ENCODE measurements at regions not wholly inside any gene's neighbourhood (a gene's known extent, or its start where the extent isn't known, plus 50 kb on each side); places are given as distances from the start of the nearest gene placed in this dataset.
"Not testable (repeated sequence)": the region's sequence is repeated elsewhere in the genome, so short reads cannot be mapped to it uniquely, and the experiment has no call there.

DNA sequence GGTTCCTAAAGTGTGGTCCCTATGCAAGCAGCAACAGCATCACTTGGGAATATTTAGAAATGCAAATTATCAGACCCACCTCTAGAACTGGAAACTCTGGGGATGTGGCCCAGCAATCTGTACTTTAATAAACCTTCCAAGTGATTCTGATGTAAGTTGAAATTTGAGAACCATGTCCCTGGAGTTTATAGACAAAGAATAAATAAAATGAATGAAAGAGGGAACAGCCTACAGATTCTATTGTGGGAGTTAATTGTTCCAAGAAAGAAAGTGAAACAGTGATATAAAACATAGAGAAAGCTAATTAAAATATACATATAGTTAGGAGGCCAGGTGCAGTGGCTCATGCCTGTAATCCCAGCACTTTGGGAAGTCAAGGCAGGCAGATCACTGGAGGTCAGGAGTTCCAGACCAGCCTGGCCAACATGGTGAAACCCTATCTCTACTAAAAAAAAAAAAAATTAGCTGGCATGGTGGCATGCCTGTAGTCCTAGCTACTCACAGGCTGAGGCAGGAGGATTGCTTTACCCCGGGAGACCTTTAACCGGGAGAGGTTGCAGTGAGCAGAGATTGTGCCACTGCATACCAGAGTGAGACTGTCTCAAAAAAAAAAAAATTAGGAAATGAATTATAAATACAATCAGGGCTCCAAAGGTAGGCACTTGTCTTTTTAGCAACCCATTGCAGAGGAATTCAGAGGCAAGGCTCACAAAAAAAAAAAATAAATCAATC lies 507.5 kb downstream of the NAV3 start:
- DNase-seq = no peak

DNA sequence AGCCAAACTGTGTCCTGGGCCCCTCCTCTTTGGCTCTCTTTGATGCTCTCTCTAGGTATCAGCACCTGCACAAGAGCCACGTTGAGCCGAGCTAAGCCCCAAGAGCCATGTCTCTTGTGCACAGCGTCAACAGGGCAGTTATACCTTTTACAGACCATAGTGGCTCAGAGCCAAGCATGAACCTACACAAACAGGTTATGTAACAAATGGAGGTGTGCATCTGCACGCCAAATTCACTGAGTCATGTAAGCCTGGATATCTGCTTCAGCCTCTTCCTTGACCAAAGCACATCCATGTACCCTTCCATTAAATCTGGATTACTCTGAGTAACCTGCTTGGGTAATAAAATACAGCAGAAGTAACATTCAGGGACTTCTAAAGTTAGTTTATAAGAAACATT lies 509.7 kb downstream of the NAV3 start:
- DNase-seq = no peak

GRCh38 chr12:78343657-78344056 lies 513.0 kb downstream of the NAV3 start:
- DNase-seq = no peak

GRCh38 chr12:78359520-78359919 lies 505.1 kb upstream of the SYT1 start:
- no peak for DNase-seq

DNA sequence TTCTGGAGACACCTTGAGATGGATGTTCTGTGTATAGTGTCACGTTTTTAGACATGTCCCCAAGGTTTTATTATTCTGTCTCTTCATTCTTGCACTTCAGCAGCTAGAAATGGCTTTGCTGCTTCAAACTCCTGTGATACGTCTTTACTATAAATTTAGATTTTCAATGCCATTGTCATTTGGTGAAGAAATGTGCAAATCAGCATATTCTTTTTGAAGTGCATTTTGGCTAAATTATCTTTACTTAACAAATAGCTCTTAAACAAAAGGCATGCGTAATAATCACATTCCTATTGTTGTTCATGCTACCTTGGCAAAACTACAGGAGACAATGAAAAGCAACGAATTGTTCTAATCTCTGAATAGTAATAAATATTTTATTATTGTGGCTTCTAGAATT lies 502.9 kb upstream of the SYT1 start:
- no peak for DNase-seq

DNA sequence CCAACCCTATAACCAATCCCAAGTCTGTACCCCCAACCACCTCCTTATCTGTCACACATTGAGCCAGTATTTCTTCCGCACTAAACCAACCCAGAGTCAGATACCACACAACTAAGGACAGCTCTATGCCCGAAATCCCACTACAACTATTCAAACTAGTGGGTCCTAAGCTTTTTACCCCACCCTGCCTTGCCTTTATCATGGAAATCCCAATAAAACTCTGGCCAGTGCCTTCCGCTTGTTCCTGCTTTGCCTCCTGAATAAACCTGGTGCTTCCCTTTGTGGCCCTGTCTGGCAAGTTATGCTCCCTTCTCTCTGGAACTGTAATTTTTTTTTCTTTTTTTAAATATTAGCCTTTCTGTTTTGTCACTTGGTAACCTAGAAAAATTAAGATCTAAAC lies 493.3 kb upstream of the SYT1 start:
- DNase-seq = no peak

- no peak for DNase-seq
Observed at GRCh38 chr12:78375461-78375860, 489.1 kb upstream of the SYT1 start.

DNA sequence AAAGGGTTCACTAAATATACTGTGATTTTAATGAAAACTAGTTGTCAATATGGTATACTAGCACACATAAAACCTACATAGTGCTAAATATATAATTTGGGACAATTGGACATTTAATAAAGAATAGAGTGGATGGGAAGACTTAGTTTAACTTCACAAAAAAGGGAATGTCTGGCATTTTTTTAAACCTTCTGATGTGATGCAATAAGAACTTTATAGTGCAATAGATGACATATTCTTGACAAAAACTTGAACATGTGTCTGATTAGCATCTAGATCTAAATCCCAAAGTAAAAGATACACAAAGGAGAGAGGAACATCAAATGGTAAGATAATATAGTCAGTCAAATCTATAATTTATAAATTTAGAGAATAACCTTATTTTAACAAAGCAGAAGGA lies 488.3 kb upstream of the SYT1 start:
- no peak for DNase-seq

DNA sequence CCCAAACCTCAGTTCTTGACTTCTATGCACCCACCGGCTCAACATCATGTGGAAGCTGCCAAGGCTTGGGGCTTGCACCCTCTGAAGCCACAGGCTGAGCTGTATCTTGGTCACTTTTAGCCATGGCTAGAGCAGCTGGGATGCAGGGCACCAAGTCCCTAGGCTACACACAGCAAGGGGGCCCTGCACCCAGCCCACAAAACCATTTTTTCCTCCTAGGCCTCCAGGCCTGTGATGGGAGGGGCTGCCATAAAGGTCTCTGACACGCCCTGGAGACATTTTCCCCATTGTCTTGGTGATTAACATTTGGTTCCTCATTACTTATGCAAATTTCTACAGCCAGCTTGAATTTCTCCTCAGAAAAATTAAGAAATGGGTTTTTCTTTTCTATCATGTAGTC lies 485.5 kb upstream of the SYT1 start:
- DNase-seq = not testable (repeated sequence)

- DNase-seq = no peak
Observed at GRCh38 chr12:78383414-78383813, 481.2 kb upstream of the SYT1 start.

DNA sequence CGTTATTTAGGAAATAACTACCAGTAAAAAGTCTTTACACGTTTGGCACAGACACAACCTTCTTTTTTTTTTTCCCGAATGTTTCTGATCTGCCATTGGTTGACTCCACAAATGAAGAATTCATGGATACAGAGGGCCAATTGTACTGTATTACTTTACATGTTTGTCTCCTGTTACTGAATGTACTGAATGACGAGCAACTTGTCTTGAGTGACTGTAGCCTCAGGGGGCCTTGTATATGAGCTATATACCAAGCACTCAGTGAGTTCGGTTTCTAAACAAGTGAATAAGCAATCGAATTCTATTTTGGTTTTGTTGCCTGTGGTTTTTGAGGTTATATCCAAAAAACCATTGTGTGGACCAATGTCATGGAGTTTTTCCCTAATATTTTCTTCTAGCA lies 480.0 kb upstream of the SYT1 start:
- DNase-seq = no peak

DNA sequence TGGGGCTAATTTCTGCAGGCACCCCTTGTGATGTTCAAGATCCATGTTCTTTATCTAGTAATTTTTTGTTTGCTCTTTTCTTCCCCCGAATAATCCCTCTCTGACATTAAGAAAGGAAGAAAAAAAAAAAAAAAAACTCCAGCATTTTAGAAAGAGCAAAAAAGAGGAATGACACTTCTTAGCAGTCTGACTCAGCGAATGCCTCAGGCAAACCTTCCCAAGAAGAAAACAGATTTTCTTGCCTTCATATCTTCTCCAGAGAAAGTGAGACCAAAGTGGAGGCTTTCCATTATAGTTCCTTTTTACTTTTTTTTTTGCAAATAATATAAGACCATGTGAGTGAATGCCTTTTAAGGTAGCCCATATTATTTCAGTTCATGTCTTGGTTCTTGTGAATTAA lies 479.0 kb upstream of the SYT1 start:
- DNase-seq = no peak

DNA sequence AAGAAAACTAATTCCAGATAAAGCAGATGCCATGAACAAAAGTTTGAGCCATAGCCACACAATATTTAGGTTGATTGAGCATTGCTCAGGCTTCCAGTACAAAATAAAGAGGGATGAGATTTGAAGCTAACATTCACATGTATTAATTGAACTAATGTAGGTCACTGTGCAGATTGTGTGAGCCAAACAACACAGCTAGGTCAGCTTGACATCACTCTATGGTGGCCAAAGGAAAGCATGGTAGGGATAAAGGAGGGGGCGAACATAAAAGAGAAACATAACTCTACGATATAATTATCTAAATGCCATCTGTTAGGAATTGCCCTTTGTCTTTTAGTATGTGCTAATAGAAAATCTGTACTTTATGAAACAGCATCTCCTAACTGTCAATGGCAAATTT lies 477.7 kb upstream of the SYT1 start:
- no peak for DNase-seq

DNA sequence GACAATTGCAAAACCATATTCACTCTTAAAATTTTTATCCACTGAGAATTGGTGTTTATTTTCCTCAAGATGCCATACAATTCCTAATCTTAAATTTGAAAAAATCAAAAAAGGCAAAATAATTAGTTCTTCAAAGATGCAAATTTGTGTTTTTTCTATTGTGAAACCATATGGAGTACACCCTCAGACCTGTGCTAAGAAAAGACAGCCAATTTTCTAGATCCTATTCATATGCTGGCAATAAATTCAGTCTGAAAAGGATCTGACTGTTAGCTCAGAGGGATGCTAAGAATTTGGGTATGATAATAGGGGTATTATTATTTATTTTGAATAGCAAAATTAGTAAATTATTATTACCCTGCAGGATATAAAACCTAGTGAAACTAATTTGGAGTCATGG lies 476.9 kb upstream of the SYT1 start:
- DNase-seq = no peak

DNA sequence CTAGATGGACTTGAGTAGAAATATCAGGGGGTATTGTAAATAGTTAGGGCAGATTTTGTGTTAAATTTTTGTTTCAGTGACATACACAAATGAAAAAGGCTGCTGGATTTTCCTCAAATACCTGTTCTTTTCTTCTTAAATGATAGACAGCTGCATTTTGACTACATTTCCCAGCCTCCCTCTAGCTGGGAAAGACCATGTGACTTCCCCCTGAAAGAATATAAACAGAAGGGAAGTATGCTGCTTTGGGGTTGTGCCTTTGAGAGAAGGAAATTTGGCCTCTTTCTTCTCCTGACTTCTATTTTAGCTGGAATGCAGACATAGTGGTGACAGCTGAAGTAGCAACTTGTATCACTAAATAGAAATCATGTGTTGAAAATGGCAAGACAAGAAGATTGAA lies 476.1 kb upstream of the SYT1 start:
- DNase-seq = no peak

- no peak for DNase-seq
Observed at GRCh38 chr12:78390920-78391319, 473.7 kb upstream of the SYT1 start.

- DNase-seq = no peak
Observed at GRCh38 chr12:78392918-78393317, 471.7 kb upstream of the SYT1 start.

DNA sequence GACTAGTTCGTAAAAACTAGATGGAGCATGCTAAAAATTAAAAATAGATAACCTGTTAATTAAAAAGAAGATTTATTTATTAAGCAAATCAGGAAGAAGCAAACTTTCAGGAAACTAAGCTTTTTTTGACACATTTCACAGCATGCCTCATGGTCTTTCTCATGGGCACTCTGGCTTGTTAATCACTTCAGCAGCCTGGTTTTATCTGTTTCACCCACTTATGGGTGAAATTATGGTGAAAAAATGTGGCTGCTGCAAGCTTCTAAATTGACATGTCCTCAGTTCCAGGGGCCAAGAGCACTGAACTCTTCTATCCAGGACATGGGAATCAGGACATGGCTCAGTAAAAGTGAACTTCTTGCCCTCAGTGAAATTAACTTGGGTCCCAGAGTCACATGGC lies 468.6 kb upstream of the SYT1 start:
- no peak for DNase-seq

DNA sequence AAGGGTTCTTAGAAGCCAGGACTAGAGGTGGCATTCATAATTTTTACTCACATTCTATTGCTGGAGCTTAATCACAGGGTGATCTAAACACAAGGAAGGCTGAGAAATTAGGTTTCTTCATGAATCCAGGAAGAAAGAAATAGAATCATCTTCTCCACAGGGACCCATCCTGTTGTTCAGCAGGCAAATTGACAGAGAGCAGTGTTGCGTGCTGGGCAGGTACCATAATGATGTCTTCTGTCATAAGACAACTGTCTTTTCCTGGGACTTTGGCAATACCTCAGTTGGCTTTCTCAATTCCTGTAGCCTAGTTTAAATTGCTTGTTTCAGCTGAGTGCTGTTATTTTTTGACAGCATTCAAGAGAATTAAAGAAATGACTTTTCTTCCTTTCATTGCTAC lies 468.0 kb upstream of the SYT1 start:
- no peak for DNase-seq

DNA sequence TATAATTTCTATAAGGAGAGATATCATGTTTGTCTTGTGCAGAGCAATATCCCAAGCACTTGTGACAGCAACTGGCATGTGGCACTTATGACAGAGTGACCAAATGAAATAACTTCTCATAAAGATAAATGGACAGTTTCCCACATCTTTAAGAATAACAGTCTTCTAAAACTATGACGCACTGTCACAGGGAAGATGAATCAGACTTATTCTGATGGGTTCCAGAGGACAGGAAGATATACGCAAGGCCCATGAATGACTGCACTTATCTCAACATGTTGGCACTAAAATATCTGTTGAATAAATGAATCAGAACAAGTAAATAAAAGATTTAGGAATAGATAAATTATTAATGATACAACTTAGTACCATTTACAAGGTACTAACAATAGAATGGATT lies 465.8 kb upstream of the SYT1 start:
- DNase-seq = no peak

DNA sequence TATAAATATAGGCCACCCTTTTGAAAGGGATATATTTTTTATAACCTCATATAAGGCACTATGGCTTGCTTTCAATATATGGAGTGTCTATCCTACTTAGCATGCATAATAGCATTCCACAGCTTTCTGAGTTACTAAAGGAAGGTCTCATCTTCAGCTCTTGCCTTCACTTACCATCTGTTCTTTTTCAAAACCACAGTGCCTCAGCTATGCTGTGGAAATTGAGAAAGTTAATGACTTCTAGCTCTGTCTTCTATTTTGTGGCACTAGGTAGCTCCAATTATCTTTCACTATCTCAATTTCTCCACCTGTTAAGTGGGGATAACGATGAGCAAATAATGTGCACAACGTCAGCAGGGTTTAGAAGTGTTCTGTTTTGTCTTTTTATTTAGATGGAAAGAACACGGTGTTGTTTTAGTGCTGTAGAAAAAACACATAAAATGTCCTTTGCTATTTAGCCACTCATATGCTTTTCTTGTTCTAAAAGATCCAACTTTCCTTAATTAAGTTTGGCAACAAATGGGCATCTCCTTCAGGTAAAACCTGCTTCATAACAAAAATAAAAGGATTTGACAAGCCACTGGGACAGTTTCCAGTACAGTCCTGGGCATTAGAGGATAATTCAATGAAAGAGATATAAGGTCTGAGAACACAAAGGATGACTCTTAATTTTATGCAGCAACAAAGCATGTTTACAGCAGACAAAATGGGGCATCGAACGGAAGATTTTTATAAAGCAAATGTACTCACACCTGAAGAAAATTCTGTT lies 462.0 kb upstream of the SYT1 start:
- DNase-seq = no peak

DNA sequence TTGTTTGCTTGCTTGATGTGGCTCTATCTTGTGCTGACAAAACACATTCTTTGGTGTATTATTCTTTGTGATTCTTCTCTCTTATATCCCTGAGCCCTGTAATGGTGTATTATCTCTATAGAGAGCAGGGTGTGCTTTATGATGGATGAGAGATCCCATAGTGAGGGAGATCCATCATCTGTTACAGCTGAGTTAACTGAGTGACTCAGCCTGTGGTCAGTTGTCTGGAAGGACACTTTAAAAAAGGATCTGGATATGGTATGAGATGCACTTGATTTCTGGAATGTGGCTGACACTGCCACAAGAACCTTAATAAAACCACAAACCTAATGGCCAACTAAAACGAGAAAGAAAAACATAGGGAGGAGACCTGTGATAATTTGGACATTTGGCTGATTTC lies 461.4 kb upstream of the SYT1 start:
- no peak for DNase-seq

GRCh38 chr12:78403681-78404080 lies 460.9 kb upstream of the SYT1 start:
- DNase-seq = no peak

DNA sequence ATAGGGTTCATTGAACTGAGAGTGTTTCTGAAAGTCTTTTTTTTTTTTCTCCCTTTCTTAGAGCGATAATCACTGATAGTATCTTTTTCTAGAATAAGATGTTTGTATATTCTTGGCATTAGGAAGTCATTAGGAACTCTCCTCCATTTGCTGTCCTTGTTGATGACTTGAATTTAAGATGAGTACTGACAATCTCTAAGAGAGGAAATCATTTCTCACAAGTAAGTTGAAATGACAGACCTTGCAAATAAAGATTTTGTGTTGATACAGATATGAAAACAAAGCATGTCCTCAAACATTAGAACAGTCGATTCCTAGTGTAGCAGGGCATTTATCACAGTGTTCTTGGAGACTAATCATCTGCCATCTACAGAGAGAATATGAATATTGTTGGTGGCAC lies 458.4 kb upstream of the SYT1 start:
- DNase-seq = no peak

All from occipital lobe (tissue), 1 donor.